MCF 10A (cell line): ENCODE measurements at regions not wholly inside any gene's neighbourhood (a gene's known extent, or its start where the extent isn't known, plus 50 kb on each side); places are given as distances from the start of the nearest gene placed in this dataset.

Source experiments
- BruUV-seq: library from RNA; stranded (reverse); fragments of 400-500 nt; replicated peaks from 2 replicates; lab custom pipeline; 2021; lab: Mats Ljungman, UMichigan
- CTCF ChIA-PET: fragments of 300-600 bp; sonication (Branson Sonifier 250); formaldehyde crosslinking; extraction: SDS; loops from one replicate; lab custom pipeline; 2021; ENCODE audit warnings: antibody characterized with exemption, inconsistent platforms; lab: Yijun Ruan, JAX
- POLR2A ChIA-PET: fragments of 300-600, 350-650 bp; sonication (Branson Sonifier 250); formaldehyde crosslinking; extraction: SDS; loops from one replicate; lab custom pipeline; 2020; ENCODE audit warnings: antibody characterized with exemption, inconsistent platforms; lab: Yijun Ruan, JAX
- DNase-seq: peaks from one replicate; pipeline ENCODE4 v3.0.0-alpha.2; 2018; ENCODE audit not compliant: unreplicated experiment
- H3K27ac Mint-ChIP-seq: one replicate; pipeline ENCODE4 v1.8.0; 2022; ENCODE audit warnings: mild to moderate bottlenecking, low read depth, mixed read lengths; ENCODE audit not compliant: unreplicated experiment
- H3K27me3 Mint-ChIP-seq: one replicate; pipeline ENCODE4 v1.8.0; 2022; ENCODE audit warnings: mixed read lengths; ENCODE audit not compliant: insufficient read depth, unreplicated experiment
- H3K36me3 Mint-ChIP-seq: one replicate; pipeline ENCODE4 v1.8.0; 2022; ENCODE audit warnings: mild to moderate bottlenecking, moderate library complexity, mixed read lengths; ENCODE audit not compliant: insufficient read depth, unreplicated experiment
- H3K4me1 Mint-ChIP-seq: one replicate; pipeline ENCODE4 v1.8.0; 2022; ENCODE audit warnings: mixed read lengths; ENCODE audit not compliant: insufficient read depth, unreplicated experiment
- H3K4me3 Mint-ChIP-seq: one replicate; pipeline ENCODE4 v1.8.0; 2022; ENCODE audit warnings: mild to moderate bottlenecking, moderate library complexity, mixed read lengths; ENCODE audit not compliant: unreplicated experiment
- H3K9me3 Mint-ChIP-seq: one replicate; pipeline ENCODE4 v1.8.0; 2022; ENCODE audit warnings: mixed read lengths; ENCODE audit not compliant: unreplicated experiment
- CTCF ChIP-seq: fragments of 200-600 bp; IDR thresholded peaks from one replicate; pipeline ENCODE4 v1.8.0; 2022; ENCODE audit warnings: antibody characterized with exemption, mild to moderate bottlenecking; ENCODE audit not compliant: unreplicated experiment
- intact Hi-C: fragments of 100-400 bp; cut with micrococcal nuclease; formaldehyde crosslinking; loops from 2 replicates; pipeline ENCODE4 v1.14.1; 2022

- Mint-ChIP-seq H3K27ac (no peak overlapping the region), H3K27me3 (no peaks in the 10 kb centered on the region), H3K4me3 (no peak overlapping the region), H3K36me3 (no peaks in the 10 kb centered on the region), H3K4me1 (no peaks in the 10 kb centered on the region), H3K9me3 (no peaks in the 10 kb centered on the region)
- no TSS peak for BruUV-seq
- no peak for TF ChIP-seq CTCF
- DNase-seq, result no peak
- intact Hi-C loops, result no loop called here
- ChIA-PET CTCF (no interaction called here), POLR2A (interaction anchor here (0.7 to 1.5 kb wide), 2 partner anchors 10 to 472 kb away, joined by 3 to 4 read pairs; no protein-coding TSS in a partner anchor)
These were observed 479.0 kb downstream of the GATA3 start for GRCh38 chr10:8533462-8533861.

GRCh38 chr10:8534096-8534495 is 479.6 kb downstream of the GATA3 start:
- ChIA-PET POLR2A (interaction anchor here (1.5 kb wide), 1 partner anchor 10 kb away, joined by 4 read pairs; no protein-coding TSS in a partner anchor), CTCF (no interaction called here)
- no peak for DNase-seq
- H3K4me3 Mint-ChIP-seq, result no peak overlapping the region
- H3K27me3 Mint-ChIP-seq, result no peaks in the 10 kb centered on the region
- H3K4me1 Mint-ChIP-seq, result peaks cover 2% of the 10 kb centered on the region
- intact Hi-C loops, result no loop called here
- no peak overlapping the region for H3K27ac Mint-ChIP-seq
- BruUV-seq, result no TSS peak
- no peaks in the 10 kb centered on the region for H3K9me3 Mint-ChIP-seq
- no peaks in the 10 kb centered on the region for H3K36me3 Mint-ChIP-seq
- no peak for TF ChIP-seq CTCF

- no peak for TF ChIP-seq CTCF
- intact Hi-C loops, result no loop called here
- H3K36me3 Mint-ChIP-seq, result no peaks in the 10 kb centered on the region
- ChIA-PET POLR2A (no interaction called here), CTCF (no interaction called here)
- no peak for DNase-seq
- no peak overlapping the region for H3K27ac Mint-ChIP-seq
- no TSS peak for BruUV-seq
- H3K4me1 Mint-ChIP-seq, result peaks cover 5% of the 10 kb centered on the region
- H3K27me3 Mint-ChIP-seq, result no peaks in the 10 kb centered on the region
- H3K4me3 Mint-ChIP-seq, result no peak overlapping the region
- no peaks in the 10 kb centered on the region for H3K9me3 Mint-ChIP-seq
These were observed 480.4 kb downstream of the GATA3 start for GRCh38 chr10:8534891-8535290.

GRCh38 chr10:8539056-8539455 is 484.6 kb downstream of the GATA3 start:
- Mint-ChIP-seq H3K36me3 (no peaks in the 10 kb centered on the region), H3K9me3 (no peaks in the 10 kb centered on the region), H3K27me3 (no peaks in the 10 kb centered on the region), H3K27ac (no peak overlapping the region), H3K4me1 (peaks cover 16% of the 10 kb centered on the region), H3K4me3 (no peak overlapping the region)
- no peak for TF ChIP-seq CTCF
- BruUV-seq, result no TSS peak
- CTCF ChIA-PET, result interaction anchor here (0.6 to 0.7 kb wide), 2 partner anchors 10 to 124 kb away, joined by 4 read pairs; no protein-coding TSS in a partner anchor
- intact Hi-C loops, result no loop called here
- DNase-seq, result no peak
- POLR2A ChIA-PET, result interaction anchor here (0.6 to 1.1 kb wide), 2 partner anchors 336 to 413 kb away, joined by 3 read pairs; no protein-coding TSS in a partner anchor
